ENCODE measurements at regions not wholly inside any gene's neighbourhood (a gene's known extent, or its start where the extent isn't known, plus 50 kb on each side); places are given as distances from the start of the nearest gene placed in this dataset.

GRCh38 chr1:5769760-5770159 is 222.5 kb downstream of the NPHP4 start:
- TF ChIP-seq CTCF (IDR thresholded peaks at IDR 0.05) (no peak), POLR2A (IDR thresholded peaks at IDR 0.05) (no peak)

Data from body of pancreas (tissue), 4 donors.